Common myeloid progenitor, CD34-positive (primary cell): ENCODE measurements at regions not wholly inside any gene's neighbourhood (a gene's known extent, or its start where the extent isn't known, plus 50 kb on each side); places are given as distances from the start of the nearest gene placed in this dataset.

Source experiments
- CTCF ChIA-PET: fragments of 350-600 bp; sonication (Branson Sonifier 250); formaldehyde crosslinking; loops from one replicate; lab custom pipeline; 2021; ENCODE audit warnings: antibody characterized with exemption; lab: Charles Lee
- POLR2A ChIA-PET: fragments of 350-600 bp; sonication (Branson Sonifier 250); formaldehyde crosslinking; loops from one replicate; lab custom pipeline; 2021; ENCODE audit warnings: antibody characterized with exemption; lab: Charles Lee
- DNase-seq, 3 donors: peaks; one replicate each; pipeline versions ENCODE4 v3.0.0 to v3.0.0-alpha.2; 2013
- H3K27ac ChIP-seq, 2 experiments: 1 replicate in 1 of 2; 2 replicates in 1 of 2; pipeline ENCODE4 v1.7.0; 2013; ENCODE audit warnings: inconsistent platforms in 2 of 2, low read length in 2 of 2, mild to moderate bottlenecking in 2 of 2, low read depth in 1 of 2, moderate library complexity in 1 of 2; ENCODE audit not compliant: severe bottlenecking in 2 of 2, insufficient read depth in 1 of 2, poor library complexity in 1 of 2
- H3K27me3 ChIP-seq, 5 experiments: replicated peaks in 2 of 5; 1 replicate in 3 of 5; 2 replicates in 2 of 5; pipeline versions ENCODE4 v1.6.1 to v1.7.0; 2013; ENCODE audit warnings: low read length in 4 of 5, mild to moderate bottlenecking in 2 of 5, moderate library complexity in 2 of 5, inconsistent platforms in 1 of 5; ENCODE audit not compliant: insufficient read depth in 5 of 5, control insufficient read depth in 4 of 5
- H3K36me3 ChIP-seq, 4 experiments: 1 replicate in 2 of 4; 2 replicates in 2 of 4; pipeline versions ENCODE4 v1.6.1 to v1.7.0; 2013; ENCODE audit warnings: low read length in 3 of 4, control low read depth in 1 of 4, mild to moderate bottlenecking in 1 of 4; ENCODE audit not compliant: control insufficient read depth in 4 of 4, insufficient read depth in 4 of 4
- H3K4me1 ChIP-seq, 4 experiments: 1 replicate in 3 of 4; 2 replicates in 1 of 4; pipeline versions ENCODE4 v1.6.1 to v1.7.1; 2013; ENCODE audit warnings: low read length in 3 of 4, mild to moderate bottlenecking in 3 of 4, control low read depth in 1 of 4, inconsistent platforms in 1 of 4, moderate library complexity in 1 of 4; ENCODE audit not compliant: control insufficient read depth in 4 of 4, insufficient read depth in 4 of 4; ENCODE audit errors: control extremely low read depth in 1 of 4
- H3K4me3 ChIP-seq, 7 experiments: 1 replicate in 4 of 7; 2 replicates in 3 of 7; pipeline versions ENCODE4 v1.5.1 to v1.7.0; 2013; ENCODE audit warnings: mild to moderate bottlenecking in 7 of 7, low read length in 6 of 7, moderate library complexity in 6 of 7, inconsistent platforms in 2 of 7, low read depth in 2 of 7, control low read depth in 1 of 7; ENCODE audit not compliant: insufficient read depth in 4 of 7, control insufficient read depth in 1 of 7; ENCODE audit errors: extremely low read depth in 1 of 7
- H3K9me3 ChIP-seq, 5 experiments: 1 replicate in 4 of 5; 2 replicates in 1 of 5; pipeline versions ENCODE4 v1.6.1 to v1.7.1; 2013; ENCODE audit warnings: low read length in 4 of 5, mild to moderate bottlenecking in 2 of 5, inconsistent platforms in 1 of 5, low read depth in 1 of 5, moderate library complexity in 1 of 5; ENCODE audit not compliant: control insufficient read depth in 4 of 5, insufficient read depth in 2 of 5; ENCODE audit errors: control extremely low read depth in 1 of 5
- WGBS: methylation state at CpG from one replicate; pipeline ENCODE4 v1.1.5; 2013; ENCODE audit not compliant: insufficient coverage; 5-methylcytosine and 5-hydroxymethylcytosine counted together

DNA sequence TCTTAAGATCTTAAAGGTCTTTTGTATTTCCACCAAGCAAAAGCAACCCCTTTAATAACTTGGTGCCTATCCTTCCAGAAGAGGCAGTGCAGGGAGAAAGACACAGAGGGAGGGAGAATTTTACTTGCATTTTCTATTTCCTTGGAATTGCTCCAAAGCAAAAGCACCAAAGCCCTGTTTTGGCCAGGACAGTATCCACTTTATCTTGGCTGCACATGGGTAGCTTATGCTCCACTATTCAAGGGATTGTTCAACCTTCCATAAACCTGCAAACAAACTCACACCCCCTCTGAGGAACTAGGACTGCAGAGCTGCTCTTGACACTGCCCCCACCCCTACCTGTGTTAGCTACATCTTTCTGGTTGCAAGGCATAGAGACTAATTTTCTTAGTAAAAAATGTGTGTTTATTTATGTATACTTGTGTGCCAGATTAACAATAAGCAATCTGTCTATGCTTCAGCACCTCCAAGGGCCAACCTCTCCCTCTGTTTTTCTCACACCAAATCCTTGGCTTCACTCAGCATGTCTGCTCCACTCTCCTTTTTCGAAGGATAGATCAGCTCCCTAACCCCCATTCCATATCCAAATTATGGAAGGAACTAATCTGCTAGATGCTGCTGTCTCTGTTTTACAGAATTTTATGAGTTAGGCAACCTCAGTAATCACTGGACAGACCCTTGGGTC lies 68.1 kb upstream of the KLF12 start:
- WGBS: no CpG with 5 or more reads among the region's 1 CpG
- no peak for DNase-seq
- H3K4me1 ChIP-seq: no peaks in the 10 kb centered on the region
- peaks cover 0 to 1% (median 0%) of the 10 kb centered on the region in 5 experiments for H3K9me3 ChIP-seq
- no peaks in the 10 kb centered on the region for H3K36me3 ChIP-seq
- ChIA-PET POLR2A (no interaction called here), CTCF (no interaction called here)
- H3K4me3 ChIP-seq: no peak overlapping the region
- no peak overlapping the region for H3K27ac ChIP-seq
- H3K27me3 ChIP-seq: peaks cover 0 to 5% (median 0%) of the 10 kb centered on the region in 5 experiments

DNA sequence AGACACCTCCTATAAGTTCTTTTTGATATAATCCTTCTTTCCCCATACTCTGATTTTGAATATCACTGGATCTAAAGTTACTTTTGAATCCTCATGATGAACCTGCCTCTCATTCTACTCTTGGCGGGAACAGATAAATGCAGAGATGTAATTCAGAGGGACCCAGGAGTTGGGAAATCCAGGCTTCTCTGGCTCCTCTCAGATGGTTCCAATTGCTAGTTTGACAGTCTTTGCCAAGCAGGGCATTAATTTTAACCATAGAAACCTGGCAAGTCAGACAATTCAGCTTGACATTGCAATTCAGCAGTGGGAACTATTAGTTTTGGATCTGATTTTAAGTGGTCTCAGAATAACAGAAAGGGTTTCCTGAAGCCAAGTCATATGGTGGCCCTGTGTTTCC lies 67.3 kb upstream of the KLF12 start:
- ChIA-PET CTCF (no interaction called here), POLR2A (interaction anchor here (0.6 kb wide), 1 partner anchor 391 kb away, joined by 4 read pairs; no protein-coding TSS in a partner anchor)
- WGBS: 86% methylated on average over 1 of the region's 1 CpG
- no peak for DNase-seq
- no peaks in the 10 kb centered on the region for H3K4me1 ChIP-seq
- no peak overlapping the region for H3K27ac ChIP-seq
- peaks cover 0 to 1% (median 0%) of the 10 kb centered on the region in 5 experiments for H3K9me3 ChIP-seq
- H3K36me3 ChIP-seq: no peaks in the 10 kb centered on the region
- H3K4me3 ChIP-seq: no peak overlapping the region
- H3K27me3 ChIP-seq: peaks cover 0 to 5% (median 0%) of the 10 kb centered on the region in 5 experiments

DNA sequence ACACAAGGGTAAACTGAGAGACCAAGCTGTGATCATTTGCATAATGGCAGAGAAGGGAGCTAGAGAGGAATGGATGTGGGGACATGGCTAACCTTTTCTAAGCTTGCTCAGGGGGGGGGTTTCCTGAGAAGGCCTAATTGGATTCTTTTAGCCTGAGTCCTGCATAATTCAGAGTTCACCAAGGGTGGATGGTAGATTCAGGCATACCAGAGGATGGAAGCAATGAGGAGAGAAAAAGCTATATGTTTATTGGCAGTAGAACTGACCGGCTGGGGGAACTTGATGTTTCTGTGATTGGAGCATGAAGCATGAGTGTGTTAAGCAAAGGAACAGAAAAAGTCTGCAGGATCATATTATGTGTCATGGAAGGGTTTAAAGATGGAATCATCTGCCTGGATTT lies 65.9 kb upstream of the KLF12 start:
- Histone ChIP-seq H3K9me3 (peaks cover 0 to 1% (median 0%) of the 10 kb centered on the region in 5 experiments), H3K4me3 (no peak overlapping the region), H3K27ac (no peak overlapping the region), H3K4me1 (no peaks in the 10 kb centered on the region), H3K36me3 (no peaks in the 10 kb centered on the region), H3K27me3 (peaks cover 0 to 5% (median 2%) of the 10 kb centered on the region in 5 experiments)
- WGBS: 100% methylated on average over 1 of the region's 1 CpG
- POLR2A ChIA-PET: no interaction called here
- CTCF ChIA-PET: no interaction called here
- no peak for DNase-seq

DNA sequence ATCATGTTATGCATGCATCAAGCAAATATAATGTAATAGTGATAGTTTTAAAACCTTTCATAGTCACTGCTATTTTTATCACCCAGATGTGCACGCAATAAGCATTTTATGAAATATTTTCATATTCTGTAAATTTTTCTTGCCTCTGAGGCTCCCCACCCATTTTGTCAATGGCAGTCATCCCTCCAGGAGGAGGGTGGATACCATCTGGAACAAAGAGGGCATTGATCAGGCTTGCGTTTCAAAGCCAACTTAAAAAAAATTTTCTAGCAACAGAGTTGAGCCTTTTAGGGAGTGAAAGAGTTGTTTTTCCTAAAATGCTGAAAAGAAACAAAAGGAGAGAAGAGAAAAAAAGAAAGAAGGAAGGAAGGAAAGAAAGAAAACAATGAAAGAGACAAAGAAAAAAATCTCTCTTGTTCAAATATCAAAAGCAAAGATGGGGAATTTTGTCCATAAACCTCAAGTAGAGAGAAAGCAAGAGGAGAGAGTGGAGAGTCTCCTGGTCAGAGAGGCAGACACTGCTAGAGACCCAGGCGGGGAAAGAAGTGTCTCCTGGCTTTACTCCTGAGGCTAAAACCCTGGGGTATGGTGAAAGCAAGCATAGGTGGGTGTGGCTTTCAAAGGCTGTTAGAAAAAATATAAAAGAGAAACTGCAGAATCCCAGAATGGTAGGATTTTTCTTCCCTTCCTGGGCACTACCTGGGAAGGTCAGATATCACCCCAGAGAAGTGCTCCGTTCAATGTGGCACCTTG lies 63.6 kb upstream of the KLF12 start:
- DNase-seq: no peak
- Histone ChIP-seq H3K36me3 (no peaks in the 10 kb centered on the region), H3K27me3 (peaks cover 0 to 3% (median 3%) of the 10 kb centered on the region in 5 experiments), H3K4me1 (no peaks in the 10 kb centered on the region), H3K9me3 (peaks cover 0 to 1% (median 0%) of the 10 kb centered on the region in 5 experiments), H3K4me3 (no peak overlapping the region), H3K27ac (no peak overlapping the region)
- 88% methylated on average over 3 of the region's 4 CpGs for WGBS
- CTCF ChIA-PET: no interaction called here
- POLR2A ChIA-PET: no interaction called here

DNA sequence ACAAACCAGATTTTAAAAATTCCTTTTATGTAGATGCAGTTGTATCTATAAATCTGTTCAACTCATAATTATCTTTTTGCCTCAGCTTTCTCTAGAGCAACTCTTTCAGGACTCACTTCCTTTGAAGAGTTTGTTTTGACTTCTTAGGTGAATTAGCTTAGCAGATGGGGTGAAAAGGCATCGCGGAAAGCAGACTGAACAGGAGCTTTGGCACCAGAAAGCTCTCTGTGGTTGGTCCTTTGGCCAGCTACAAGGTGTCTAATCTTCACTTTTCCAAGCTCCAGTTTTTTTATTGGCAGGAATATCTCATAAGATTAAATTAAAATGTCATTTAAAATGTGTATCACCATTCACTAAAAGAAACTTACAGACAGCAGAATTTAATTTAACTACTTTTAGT lies 60.6 kb upstream of the KLF12 start:
- no peak overlapping the region for H3K4me3 ChIP-seq
- no peak for DNase-seq
- ChIA-PET CTCF (no interaction called here), POLR2A (no interaction called here)
- 100% methylated on average over 2 of the region's 2 CpGs for WGBS
- no peak overlapping the region for H3K27ac ChIP-seq
- peaks cover 0 to 4% (median 0%) of the 10 kb centered on the region in 4 experiments for H3K4me1 ChIP-seq
- peaks cover 0 to 3% (median 0%) of the 10 kb centered on the region in 5 experiments for H3K27me3 ChIP-seq
- no peaks in the 10 kb centered on the region for H3K9me3 ChIP-seq
- no peaks in the 10 kb centered on the region for H3K36me3 ChIP-seq

DNA sequence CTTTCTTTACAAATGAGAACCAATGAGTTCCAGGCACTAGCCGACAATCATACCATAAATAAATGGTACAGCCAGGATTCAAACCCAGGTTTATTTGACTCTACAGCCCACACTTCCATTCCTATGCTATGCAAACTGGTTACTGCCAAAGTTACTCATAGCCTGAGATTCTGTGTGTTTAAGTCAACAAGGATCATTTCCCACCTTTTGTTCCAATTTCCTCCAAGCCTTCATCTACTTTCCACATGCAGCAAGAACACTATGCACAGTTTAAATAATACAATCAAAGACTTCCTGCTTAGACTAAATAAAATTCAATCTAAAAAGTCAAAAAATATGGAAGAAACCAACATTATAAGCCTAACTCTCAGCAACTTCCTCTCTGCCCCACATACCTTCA lies 59.2 kb upstream of the KLF12 start:
- peaks cover 0 to 3% (median 0%) of the 10 kb centered on the region in 5 experiments for H3K27me3 ChIP-seq
- 100% methylated on average over 1 of the region's 1 CpG for WGBS
- no peak overlapping the region for H3K27ac ChIP-seq
- POLR2A ChIA-PET: no interaction called here
- no peaks in the 10 kb centered on the region for H3K9me3 ChIP-seq
- DNase-seq: no peak
- no peaks in the 10 kb centered on the region for H3K36me3 ChIP-seq
- CTCF ChIA-PET: no interaction called here
- H3K4me1 ChIP-seq: peaks cover 0 to 4% (median 0%) of the 10 kb centered on the region in 4 experiments
- no peak overlapping the region for H3K4me3 ChIP-seq

DNA sequence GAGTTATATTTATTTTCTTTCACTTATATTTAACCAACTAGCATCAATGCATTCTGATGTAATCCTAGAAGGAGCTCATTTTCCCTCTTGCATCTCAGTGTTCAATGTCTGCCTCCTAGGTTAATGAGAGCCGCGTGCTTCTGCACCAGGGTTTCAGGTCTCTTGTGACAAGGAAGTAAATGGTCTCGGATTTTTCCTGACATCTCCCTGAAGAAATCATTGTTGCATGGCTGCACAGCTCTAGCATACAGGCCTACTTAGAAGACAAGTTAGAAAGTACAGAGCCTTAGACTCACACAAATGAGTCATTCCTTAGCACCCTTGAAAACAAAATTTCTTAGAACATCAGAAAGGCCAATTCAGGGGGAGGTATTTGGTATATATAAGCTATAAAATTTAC lies 57.2 kb upstream of the KLF12 start:
- Histone ChIP-seq H3K9me3 (no peaks in the 10 kb centered on the region), H3K27me3 (peaks cover 0 to 3% (median 0%) of the 10 kb centered on the region in 5 experiments), H3K36me3 (no peaks in the 10 kb centered on the region), H3K27ac (no peak overlapping the region), H3K4me1 (peaks cover 0 to 4% (median 0%) of the 10 kb centered on the region in 4 experiments), H3K4me3 (no peak overlapping the region)
- DNase-seq: no peak
- 67% methylated on average over 1 of the region's 3 CpGs for WGBS
- CTCF ChIA-PET: no interaction called here
- POLR2A ChIA-PET: no interaction called here
